ENCODE measurements at regions not wholly inside any gene's neighbourhood (a gene's known extent, or its start where the extent isn't known, plus 50 kb on each side); places are given as distances from the start of the nearest gene placed in this dataset.

- DNase-seq, result no peak
Observed at GRCh38 chr16:85462714-85463611, 150.2 kb upstream of the GSE1 start.

DNA sequence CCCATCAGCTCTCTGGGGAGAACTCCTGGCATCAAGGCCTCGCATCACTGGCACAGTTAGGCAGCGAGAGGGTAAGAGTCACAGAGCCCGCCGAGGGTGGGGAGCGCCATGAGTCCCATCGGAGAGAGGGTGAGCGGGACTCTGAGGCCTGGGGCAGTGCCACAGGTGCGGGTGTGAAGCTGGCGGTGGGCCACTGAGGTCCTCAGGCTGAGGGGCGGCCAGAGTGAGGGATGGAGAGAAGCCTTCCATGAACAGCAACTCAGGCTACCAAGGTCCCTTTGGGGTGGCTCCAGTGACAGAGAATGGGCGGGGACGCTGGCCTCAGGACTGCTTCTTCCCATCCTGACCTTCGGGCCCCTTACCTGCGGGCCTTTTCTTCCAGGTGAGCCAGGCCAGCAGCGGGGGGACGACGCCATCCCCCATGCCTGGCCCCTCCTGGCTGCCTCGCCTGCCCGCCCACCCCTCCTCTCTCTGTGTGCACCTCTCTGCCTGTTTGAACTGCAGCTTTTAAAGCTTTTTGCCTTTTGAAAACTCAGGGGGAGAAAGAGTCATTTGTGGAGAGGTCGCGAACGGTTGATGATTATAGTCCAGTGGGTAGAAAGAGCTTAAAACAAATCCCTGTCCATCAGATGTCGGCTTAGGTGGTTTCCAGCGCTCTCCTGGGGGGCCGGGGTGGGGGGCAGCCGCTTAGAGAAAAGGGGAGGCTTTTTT is 149.3 kb upstream of the GSE1 start:
- no peak for DNase-seq

DNA sequence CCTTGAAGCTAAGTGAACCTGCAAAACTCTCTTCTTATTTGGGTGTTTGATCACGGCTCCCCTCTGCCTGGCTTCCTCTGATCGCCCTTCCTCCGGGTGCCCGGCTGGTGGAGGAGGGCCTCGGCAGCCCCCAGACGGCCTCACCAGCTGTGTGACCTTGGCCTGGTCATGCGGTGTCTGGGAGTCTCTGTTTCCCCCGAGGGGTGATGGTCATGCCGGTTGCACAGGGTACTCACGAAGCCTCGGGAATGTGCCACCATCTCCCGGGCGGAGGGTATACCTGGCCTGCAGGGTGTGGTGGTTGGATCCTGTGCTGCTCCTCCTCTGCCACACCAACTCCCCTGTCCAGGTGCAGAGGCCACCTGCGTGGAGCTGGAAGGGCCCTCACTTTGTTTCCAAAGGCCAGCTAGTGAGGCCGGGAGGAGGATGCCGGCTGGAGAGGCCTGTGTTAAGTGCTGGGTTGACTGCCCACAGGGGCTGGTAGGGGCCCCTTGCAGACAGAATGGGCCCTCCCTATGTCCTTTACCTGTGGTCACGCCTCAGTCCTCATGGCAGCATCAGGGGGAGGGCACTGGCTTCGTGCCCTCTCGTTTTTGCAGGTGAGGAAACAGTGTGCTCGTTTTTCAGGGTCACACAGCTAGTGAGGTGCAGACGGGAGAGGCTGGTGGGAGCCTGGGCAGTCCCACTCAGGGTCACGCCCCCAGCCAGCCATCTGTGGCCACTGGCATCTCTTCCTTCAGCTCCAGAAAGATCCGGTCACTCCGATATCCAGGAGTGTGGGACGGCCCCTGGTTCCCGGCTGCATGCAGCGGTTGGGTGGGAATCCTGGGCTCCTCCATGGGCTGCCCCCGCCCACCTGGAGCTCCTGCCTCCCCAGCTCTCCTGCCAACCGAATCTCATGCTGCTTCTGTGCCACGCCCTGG is 148.5 kb upstream of the GSE1 start:
- no peak for DNase-seq

- no peak for DNase-seq
Observed at GRCh38 chr16:85465328-85466303, 147.5 kb upstream of the GSE1 start.

DNA sequence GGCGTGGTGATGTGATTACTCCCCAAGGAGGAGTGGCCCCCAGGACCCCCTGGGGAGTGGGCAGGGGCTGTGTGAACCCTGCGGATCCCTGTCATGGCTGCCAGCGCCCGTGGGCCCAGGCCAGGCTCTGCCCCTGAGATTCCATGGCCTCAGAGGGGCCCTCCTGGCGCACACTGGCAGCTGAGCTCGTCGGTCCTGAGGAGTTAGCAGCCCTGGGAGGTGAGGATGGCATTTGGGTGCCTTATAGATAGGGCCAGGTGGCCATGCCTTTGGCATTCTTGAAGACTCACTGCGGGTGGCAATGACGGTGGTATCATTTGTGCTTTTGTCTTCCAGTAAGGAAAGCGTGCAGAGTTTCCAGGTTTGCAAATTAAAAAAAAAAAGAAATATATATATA is 146.8 kb upstream of the GSE1 start:
- DNase-seq, result no peak

- DNase-seq, result no peak
Observed at GRCh38 chr16:85466989-85467388, 146.1 kb upstream of the GSE1 start.

- no peak for DNase-seq
Observed at GRCh38 chr16:85469929-85470590, 143.1 kb upstream of the GSE1 start.

DNA sequence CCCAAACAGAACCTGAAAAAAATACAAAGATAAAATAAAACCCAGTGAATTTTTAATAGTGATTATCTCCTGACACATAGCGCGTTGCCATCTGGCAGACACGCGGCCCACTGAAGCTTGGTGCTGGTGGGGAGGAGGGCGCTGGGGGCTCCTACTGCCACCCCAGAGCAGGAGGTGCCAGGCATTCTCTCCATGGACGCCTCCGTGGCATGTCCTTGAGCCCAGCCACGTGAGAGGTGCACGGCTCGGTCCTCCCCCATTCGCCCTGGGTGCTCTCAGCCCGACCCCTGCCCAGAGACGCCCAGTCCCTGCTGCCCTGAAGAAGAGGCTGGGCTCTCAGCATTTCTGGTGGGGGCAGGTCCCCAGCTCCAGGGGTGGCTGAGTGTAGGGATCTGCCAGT is 142.2 kb upstream of the GSE1 start:
- no peak for DNase-seq

- DNase-seq, result no peak
Observed at GRCh38 chr16:85471469-85472431, 141.4 kb upstream of the GSE1 start.

DNA sequence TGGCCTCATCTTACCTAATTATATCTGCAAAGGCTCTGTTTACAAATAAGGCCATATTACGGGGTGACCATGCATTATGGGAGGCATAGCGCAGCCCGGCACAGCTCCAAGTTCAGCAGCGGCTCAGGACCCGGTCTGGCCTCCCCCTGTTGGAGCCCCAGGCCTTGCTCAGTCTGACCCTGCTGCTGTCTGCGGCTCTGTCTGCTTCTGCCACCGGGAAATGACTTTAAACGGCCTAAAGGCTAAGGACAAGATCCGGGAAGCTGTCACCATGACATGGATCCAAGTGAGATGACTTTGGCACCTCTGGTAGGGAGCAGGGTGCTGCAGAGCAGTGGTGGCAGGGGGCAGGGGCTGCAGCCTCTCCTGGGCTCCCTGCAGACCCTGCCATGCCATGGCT is 140.6 kb upstream of the GSE1 start:
- no peak for DNase-seq

DNA sequence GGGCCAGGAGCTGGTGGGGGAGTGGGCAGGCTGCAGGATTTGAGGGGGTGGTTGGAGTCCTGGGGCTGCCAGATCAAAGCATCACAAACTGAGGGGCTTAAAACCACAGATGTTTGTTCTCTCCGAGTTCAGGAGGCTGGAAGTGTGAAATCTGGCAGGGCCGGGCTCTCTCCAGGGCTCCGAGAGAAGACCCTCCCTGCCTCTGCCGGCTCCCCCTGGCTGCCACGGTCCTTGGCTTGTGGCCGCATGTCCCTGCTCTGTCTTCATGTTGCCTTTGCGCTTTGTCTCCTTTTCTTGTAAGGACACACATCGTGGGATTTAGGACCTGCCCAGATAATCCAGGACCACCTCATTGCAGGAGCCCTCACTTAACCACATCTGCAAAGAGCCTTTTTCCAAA is 139.8 kb upstream of the GSE1 start:
- no peak for DNase-seq

DNA sequence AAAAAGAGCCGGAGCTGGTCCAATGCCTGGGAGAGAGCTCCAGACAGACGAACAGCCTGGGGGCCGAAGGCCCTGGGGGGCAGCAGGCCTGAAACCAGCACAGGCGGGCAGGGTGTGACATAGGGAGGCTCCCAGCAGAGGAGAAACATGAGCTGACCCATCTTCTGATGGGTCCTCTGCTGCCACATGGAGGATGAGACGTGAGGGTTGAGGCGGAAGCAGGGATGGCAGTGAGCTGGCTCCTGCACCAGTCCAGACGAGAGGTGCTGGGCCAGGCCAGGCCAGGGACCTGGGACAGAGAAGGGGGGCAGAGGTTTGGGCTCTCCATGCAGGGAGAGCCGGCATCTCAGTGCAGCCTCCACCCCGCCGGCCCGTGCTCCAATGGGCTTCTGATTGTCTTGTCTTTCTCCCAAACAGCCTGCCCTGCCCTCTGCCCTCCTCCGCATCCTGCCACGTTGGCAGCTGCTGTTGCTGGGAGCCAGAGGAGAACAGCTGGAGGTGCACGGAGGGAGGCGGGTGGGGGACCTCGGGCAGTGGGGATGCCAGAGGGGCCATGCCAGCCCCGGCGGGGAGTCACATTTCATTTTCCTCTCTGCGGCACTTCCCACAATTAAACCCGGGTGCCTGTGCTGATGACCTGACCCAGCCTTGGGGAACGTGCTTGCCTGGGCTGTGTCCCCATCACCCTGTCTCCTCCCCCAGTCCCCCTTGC is 139.1 kb upstream of the GSE1 start:
- DNase-seq, result no peak

DNA sequence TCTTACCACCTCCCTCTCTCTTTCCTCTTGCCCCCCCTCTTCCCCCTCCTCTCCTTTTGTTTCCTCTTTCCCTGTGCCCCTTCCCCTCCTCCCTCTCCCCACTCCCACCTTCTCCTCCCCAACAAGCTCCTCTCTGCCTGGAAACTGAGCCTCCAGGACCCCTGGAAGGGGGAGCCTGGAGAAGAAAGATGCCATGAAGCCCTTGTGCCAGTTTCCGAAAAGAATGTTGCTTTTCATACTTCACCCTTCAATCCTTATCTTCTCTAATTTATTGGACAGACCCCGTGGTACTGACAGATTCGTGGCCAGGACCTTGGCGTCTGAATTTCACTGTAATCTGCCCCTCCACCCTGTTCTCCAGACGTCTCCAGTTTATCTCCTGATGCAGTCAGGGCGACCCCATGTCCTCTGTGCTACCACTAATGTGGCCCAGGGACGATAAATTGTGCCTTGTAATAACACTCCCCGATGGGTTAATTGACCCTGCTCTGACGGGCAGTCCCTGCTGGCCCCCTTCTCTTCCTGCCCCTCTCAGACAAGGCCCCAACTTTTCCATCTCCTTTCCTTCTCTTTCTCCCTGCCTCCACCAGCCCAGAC is 138.4 kb upstream of the GSE1 start:
- DNase-seq, result no peak

DNA sequence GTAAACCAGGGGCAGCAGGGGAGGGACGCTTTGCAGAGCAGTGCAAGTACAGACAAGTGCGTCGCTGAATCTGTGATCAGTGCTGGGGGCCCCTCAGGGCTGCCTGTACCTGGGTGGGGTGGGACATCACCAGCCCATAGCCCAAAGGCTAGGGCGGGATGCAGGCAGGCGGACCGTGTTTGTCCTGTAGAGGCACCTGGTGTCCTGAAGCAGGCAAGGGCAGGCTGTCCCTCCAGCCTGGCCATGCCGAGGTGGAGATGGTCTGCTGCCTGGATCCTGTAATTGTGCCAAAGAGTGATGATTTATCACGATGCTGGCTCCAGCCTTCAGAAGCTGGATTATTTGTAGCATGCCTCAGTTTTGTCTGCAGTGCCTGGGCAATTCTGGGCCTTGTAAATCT is 137.9 kb upstream of the GSE1 start:
- DNase-seq, result no peak

- DNase-seq, result no peak
Observed at GRCh38 chr16:85475691-85476300, 137.3 kb upstream of the GSE1 start.

DNA sequence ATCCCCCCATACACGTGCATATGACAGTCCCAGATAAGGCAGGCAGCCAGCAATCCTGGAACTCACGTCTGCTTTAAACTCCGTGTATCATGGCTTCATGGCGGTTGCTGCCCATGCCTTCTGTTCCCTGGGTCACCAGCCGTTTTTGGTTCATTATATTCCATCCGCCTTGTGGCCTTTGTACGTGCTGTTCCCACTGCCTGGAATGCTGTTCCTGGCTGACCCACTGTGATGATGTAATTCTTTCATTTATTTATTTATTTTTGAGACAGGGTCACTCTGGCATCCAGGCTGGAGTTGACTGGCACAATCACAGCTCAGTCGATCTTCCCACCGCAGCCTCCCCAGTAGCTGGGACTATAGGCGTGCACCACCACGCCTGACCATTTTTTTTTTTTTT is 136.7 kb upstream of the GSE1 start:
- DNase-seq, result no peak

DNA sequence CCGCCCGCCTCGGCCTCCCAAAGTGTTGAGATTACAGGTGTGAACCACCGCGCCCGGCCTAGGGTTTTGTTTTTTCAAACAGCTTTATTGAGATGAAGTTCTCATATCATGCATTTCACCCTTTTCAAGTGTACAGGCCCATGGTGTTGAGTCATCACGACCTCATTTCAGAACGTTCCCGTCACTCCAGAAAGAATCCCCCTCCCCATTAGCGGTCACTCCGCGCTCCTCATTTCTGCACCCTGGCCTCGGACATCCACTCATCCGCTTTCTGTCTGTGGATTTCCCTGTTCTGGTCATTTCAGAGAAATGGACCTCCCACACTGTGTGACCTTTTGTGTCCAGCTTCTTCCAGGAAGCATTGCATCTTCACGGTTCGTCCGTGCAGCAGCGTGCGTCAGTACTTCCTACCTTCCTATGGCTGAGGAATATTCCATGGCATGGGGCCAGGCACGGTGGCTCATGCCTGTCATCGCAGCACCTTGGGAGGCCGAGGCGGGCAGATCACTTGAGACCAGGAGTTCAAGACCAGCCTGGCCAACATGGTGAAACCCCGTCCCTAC is 135.2 kb upstream of the GSE1 start:
- no peak for DNase-seq

DNA sequence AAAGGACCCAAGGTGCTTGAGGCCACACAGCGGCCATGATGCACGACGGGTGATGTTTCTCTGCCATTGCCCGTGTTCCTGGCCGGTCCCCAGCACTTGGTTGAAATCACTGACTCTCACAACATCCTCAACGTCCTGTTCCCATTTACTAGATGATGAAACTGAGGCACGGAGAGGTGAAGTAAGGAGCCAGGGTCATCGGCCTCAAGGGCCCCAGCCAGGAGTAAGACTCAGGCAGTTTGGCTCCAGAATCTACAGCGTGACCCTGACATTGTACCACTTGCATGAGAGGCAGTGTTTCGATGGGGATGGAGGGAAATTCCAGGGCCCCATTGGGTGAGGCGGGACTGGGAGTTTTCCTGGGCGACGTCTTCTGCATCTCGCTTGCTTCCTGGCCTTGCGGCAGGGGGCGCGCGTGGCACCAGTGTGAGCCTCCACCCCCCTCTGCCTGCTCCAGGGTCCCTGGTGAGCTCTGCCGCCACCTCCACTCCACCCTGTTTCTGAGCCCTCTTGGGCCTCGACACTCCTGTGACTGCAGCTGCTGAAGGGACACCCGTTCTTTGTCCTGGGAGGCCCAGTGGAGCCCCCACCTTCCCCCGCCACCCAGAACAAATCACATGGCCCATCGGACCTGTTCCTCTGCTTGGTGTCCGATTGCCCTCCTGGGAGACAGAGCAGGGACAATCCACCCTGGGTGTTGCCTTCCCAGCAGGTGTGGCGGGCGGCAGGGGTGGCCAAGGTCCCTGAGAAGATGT is 133.0 kb upstream of the GSE1 start:
- DNase-seq, result no peak

Measured in activated CD4-positive, CD25-positive, alpha-beta regulatory T cell treated with anti-CD3 and anti-CD28 coated beads, Interleukin-2, amount 50 U/mL, for 72 hours (primary cell).